ENCODE measurements at regions not wholly inside any gene's neighbourhood (a gene's known extent, or its start where the extent isn't known, plus 50 kb on each side); places are given as distances from the start of the nearest gene placed in this dataset.

GRCh38 chr13:81658598-81659370, 1317.9 kb upstream of the SPRY2 start:
- TF ChIP-seq CTCF (IDR thresholded peaks at IDR 0.05; ENCODE audit: poor library complexity, severe bottlenecking) (no peak), EZH2 (IDR thresholded peaks at IDR 0.05; ENCODE audit: borderline replicate concordance, insufficient read depth, low read length, poor library complexity, severe bottlenecking) (no peak)
